Epithelial cell of proximal tubule (primary cell): ENCODE measurements at regions not wholly inside any gene's neighbourhood (a gene's known extent, or its start where the extent isn't known, plus 50 kb on each side); places are given as distances from the start of the nearest gene placed in this dataset.

Experiments used
- DNase-seq: peaks from one replicate; pipeline ENCODE4 v3.0.0-alpha.2; 2011; ENCODE audit warnings: low read depth
- H3K4me3 ChIP-seq: 2 replicates; pipeline ENCODE4 v1.5.1; 2011; ENCODE audit warnings: low read depth, mild to moderate bottlenecking, low read length
- TF ChIP-seq, protein P1 (sequence below): conservative IDR thresholded peaks from 2 replicates; pipeline ENCODE4 v1.5.1; 2012; ENCODE audit warnings: low read depth, mild to moderate bottlenecking, low read length

GRCh38 chr18:72637299-72637698, 93.2 kb upstream of the CBLN2 start:
- TF ChIP-seq, protein P1, sequence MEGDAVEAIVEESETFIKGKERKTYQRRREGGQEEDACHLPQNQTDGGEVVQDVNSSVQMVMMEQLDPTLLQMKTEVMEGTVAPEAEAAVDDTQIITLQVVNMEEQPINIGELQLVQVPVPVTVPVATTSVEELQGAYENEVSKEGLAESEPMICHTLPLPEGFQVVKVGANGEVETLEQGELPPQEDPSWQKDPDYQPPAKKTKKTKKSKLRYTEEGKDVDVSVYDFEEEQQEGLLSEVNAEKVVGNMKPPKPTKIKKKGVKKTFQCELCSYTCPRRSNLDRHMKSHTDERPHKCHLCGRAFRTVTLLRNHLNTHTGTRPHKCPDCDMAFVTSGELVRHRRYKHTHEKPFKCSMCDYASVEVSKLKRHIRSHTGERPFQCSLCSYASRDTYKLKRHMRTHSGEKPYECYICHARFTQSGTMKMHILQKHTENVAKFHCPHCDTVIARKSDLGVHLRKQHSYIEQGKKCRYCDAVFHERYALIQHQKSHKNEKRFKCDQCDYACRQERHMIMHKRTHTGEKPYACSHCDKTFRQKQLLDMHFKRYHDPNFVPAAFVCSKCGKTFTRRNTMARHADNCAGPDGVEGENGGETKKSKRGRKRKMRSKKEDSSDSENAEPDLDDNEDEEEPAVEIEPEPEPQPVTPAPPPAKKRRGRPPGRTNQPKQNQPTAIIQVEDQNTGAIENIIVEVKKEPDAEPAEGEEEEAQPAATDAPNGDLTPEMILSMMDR, result no peak
- DNase-seq, result no peak
- H3K4me3 ChIP-seq, result no peak overlapping the region

- TF ChIP-seq, protein P1, result no peak
- no peak for DNase-seq
- no peak overlapping the region for H3K4me3 ChIP-seq
These were observed 92.5 kb upstream of the CBLN2 start for GRCh38 chr18:72636611-72637010.

DNA sequence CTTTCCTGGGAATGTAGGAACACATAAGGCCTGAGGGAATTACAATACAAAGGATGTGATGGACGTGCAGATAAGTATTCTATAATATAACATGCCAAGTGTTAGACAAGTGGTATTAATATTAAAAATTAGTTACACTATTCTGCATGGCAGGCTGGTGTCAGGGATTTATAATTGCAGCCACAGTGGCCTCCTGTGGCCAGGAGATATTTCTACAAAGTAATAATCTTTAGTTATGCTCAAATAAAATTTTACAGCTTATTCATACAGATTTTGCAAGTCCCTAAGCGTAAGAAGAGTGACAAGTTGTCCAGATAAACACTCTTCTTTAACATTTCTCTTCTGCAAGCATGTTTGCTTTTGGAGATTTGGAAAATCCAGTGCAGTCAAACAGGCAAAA, 90.4 kb upstream of the CBLN2 start:
- no peak for DNase-seq
- TF ChIP-seq, protein P1, result no peak
- H3K4me3 ChIP-seq, result no peak overlapping the region

- no peak for DNase-seq
- H3K4me3 ChIP-seq, result no peak overlapping the region
- TF ChIP-seq, protein P1, result no peak
These were observed 86.8 kb upstream of the CBLN2 start for GRCh38 chr18:72630991-72631390.

- no peak overlapping the region for H3K4me3 ChIP-seq
- DNase-seq, result no peak
- TF ChIP-seq, protein P1, result no peak
These were observed 79.3 kb upstream of the CBLN2 start for GRCh38 chr18:72623444-72623843.

DNA sequence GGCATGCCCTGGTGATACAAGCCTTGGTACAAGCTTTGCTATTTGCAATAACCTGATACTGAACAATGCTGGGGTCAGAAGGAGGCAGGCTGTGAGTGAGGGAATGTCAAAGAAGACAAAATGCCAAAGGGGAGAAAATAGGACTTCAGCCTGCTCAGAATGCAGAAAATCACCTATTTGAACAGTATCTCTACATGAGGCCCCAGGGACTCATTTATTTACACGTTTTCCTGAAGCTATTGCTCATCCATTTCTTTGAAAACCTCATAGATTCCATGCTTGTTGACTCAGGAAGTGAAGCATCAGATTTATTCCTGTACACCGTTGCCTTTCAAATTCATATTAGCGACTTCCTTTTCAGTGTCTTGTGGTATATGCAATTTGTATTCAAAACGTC, 69.4 kb upstream of the CBLN2 start:
- DNase-seq, result no peak
- H3K4me3 ChIP-seq, result no peak overlapping the region
- TF ChIP-seq, protein P1, result no peak

DNA sequence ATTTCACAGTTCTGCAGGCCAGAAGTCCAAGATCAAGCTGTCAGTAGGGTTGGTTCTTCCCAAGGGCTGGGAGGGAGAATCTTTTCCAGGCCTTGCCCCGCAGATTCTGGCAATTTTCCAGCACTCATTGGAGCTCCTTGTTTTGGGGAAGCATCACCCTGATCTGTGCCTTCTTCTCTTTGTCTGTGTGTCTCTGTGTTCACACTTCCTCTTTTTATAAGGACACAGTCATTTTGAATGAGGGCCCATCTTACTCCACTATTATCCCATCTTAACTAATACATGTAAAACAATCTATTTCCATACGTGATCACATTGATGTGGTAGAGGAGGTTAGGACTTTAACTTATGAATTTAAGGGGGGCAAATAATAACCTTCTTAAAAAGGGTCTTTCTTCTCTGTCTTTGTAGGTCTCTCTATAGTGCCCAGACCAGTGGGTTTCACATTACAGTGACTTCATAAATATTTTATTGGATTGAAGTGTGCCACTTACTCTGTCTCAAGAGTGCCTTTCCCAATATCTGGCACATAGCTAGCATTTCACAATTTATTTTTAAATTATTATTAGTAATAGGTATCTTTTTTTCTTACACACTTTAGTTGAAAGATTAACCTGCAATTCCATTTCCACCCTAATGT, 68.9 kb upstream of the CBLN2 start:
- no peak for DNase-seq
- TF ChIP-seq, protein P1, result no peak
- no peak overlapping the region for H3K4me3 ChIP-seq
